ENCODE measurements at regions not wholly inside any gene's neighbourhood (a gene's known extent, or its start where the extent isn't known, plus 50 kb on each side); places are given as distances from the start of the nearest gene placed in this dataset.

DNA sequence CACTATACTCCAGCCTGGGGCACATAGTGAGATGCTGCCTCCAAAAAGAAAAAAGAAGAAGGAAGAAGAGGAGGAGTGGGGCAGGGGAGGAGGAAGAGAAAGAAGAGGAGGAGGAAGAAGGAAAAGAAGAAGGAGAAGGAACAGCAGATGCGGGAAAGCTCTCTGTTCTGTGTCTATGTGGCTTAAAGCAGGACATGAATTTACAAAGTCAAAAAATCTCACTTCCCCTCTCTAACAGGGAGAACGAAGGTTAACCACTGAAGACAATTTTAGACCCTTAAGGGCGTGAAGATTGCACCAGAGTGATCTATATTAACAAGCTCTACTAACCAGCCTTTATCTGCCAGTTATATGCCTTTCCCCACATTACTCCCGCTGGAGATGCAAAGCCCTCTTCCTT, 258.9 kb downstream of the METTL4 start:
- TF ChIP-seq CTCF (IDR thresholded peaks at IDR 0.05; ENCODE audit: control insufficient read depth, insufficient read depth, low read depth, low read length, missing control alignments) = no peak
- H3K4me3 ChIP-seq (ENCODE audit: control insufficient read depth, low read depth, low read length) = no peak overlapping the region
- DNase-seq (ENCODE audit: low read depth) = no peak

DNA sequence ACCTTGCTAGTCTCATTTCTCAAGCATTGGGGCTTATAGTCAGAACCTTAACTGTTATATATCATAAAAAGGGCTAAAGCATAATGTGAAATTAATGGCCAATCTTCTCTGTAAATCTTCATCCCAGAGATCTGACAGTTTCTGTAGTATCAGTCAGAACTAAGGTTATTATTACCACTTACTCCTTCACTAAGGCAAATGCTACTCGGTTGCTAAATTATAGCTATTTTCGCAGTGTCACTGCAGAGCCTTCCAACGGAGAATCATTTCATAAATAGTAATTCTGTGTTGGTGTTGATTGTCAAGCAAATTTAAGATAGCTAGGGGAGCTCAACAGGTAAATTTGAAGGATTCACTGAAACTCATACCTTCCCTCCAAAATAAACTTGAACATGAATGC, 258.0 kb downstream of the METTL4 start:
- no peak for DNase-seq (ENCODE audit: low read depth)
- H3K4me3 ChIP-seq (ENCODE audit: control insufficient read depth, low read depth, low read length) = no peak overlapping the region
- TF ChIP-seq CTCF (IDR thresholded peaks at IDR 0.05; ENCODE audit: control insufficient read depth, insufficient read depth, low read depth, low read length, missing control alignments) = no peak

- H3K4me3 ChIP-seq (ENCODE audit: control insufficient read depth, low read depth, low read length) = no peak overlapping the region
- TF ChIP-seq CTCF (IDR thresholded peaks at IDR 0.05; ENCODE audit: control insufficient read depth, insufficient read depth, low read depth, low read length, missing control alignments) = no peak
- DNase-seq (ENCODE audit: low read depth) = no peak
These were observed 255.1 kb downstream of the METTL4 start for GRCh38 chr18:2316082-2316750.

DNA sequence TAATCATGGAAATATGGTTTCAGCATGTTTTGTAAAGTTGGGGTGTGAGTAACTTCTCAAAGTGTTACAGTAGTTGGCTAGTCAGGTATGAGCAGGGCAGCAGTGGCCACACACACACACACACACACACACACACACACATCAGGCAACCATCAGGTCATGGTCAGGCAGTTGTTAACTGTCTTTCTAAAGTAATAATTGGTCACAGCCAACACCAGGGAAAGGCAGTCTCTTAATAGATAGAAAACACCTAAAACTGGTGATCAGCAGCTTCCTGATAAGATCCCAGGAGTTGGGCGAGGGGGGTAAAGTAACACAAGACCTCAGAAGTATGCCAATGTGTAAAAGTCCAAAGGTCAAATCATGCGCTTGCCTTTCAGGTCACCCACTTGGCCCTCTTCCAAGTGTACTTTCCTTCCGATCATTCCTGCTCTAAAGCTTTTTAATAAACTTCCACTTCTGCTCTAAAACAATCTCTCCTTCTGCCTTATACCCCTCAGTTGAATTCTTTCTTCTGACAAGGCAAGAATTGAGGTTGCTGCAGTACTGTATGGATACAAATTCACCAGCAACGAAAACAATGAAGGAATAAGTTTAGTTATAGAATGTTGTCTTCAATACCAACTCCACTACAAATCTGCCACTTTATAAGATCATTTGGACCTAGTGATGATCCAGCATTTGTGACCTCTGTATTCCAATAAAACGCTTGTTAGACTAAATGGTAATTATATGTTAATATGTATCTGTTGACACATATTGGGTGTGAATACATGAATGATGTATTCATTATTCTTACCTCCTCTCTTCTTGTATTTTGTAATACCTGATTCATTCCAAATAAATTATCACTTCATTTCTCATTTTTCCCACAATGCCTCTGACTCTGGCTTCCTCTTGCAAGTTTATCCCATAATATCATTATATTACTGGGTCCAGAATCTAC, 254.3 kb downstream of the METTL4 start:
- TF ChIP-seq CTCF (IDR thresholded peaks at IDR 0.05; ENCODE audit: control insufficient read depth, insufficient read depth, low read depth, low read length, missing control alignments) = no peak
- H3K4me3 ChIP-seq (ENCODE audit: control insufficient read depth, low read depth, low read length) = no peak overlapping the region
- no peak for DNase-seq (ENCODE audit: low read depth)

DNA sequence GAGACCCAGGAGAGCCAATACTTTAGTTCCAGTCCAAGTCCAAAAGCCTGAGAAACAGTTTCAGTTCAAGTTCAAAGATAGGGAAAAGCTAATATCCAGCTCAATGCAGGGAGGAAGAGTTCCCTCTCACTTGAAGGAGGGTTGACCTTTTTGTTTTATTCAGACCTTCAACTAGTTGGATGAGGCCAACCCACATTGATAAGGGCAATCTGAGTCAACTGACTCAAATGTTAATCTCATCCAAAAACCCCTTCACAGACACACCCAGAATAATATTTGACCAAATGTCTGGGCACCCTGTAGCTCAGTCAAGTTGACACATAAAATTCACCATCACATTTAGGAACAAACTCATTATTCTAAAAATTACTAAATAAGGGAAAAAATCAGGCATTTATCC, 246.8 kb downstream of the METTL4 start:
- no peak for TF ChIP-seq CTCF (IDR thresholded peaks at IDR 0.05; ENCODE audit: control insufficient read depth, insufficient read depth, low read depth, low read length, missing control alignments)
- no peak overlapping the region for H3K4me3 ChIP-seq (ENCODE audit: control insufficient read depth, low read depth, low read length)
- no peak for DNase-seq (ENCODE audit: low read depth)

DNA sequence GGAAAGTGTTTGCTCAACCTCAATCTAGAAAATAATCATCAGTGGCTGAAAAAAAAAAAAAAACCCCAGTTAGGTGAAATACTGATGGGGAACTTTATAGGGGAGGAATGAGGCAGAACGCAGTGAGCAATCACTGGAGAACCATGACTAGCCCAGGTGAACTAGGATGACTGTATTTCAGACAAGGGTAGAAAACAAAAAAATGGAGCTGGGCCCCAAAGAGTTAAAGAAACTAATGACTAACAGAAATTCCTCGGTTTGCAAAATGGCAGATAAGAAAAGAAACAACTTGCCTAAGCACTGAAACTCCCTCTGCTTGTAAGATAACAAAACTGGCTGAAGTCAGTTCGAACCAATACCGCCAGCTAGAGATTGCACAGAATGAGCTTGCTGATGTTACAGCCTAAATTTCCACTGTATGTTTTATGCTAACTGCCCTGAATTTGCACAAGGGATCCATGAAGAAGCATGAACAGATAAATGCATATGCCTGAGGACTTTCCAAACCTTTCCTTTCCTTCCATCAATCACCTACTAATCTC, 245.9 kb downstream of the METTL4 start:
- H3K4me3 ChIP-seq (ENCODE audit: control insufficient read depth, low read depth, low read length) = no peak overlapping the region
- DNase-seq (ENCODE audit: low read depth) = no peak
- no peak for TF ChIP-seq CTCF (IDR thresholded peaks at IDR 0.05; ENCODE audit: control insufficient read depth, insufficient read depth, low read depth, low read length, missing control alignments)

Data from AG09309 (cell line).